ENCODE measurements at regions not wholly inside any gene's neighbourhood (a gene's known extent, or its start where the extent isn't known, plus 50 kb on each side); places are given as distances from the start of the nearest gene placed in this dataset.

DNA sequence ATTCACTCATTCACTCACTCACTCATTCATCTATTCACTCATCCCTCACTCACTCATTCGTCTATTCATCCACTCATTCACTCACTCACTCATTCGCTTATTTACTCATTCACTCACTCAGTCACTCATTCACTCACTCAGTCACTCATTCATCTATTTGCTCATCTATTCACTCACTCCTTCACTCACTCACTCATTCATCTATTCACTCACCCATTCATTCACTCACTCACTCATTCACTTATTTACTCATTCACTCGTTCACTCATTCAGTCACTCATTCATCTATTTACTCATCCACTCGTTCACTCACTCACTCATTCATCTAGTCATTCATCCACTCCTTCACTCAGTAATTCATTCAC is 128.2 kb downstream of the TTLL2 start:
- Histone ChIP-seq H2AFZ (ENCODE audit: insufficient read depth, low read depth, low read length, poor library complexity, severe bottlenecking) (no peak overlapping the region), H3K4me3 (replicated peaks in 1 of 3; ENCODE audit: low read depth in 2 of 3, low read length in 3 of 3) (no peak overlapping the region), H3K9ac (ENCODE audit: insufficient read depth, low read length, poor library complexity, severe bottlenecking) (no peak overlapping the region), H3K27me3 (ENCODE audit: control insufficient read depth in 2 of 2, insufficient read depth in 2 of 2, low read length in 2 of 2) (no peaks in the 10 kb centered on the region), H3K79me2 (ENCODE audit: insufficient read depth, low read length) (no peaks in the 10 kb centered on the region), H3K4me2 (replicated peaks; ENCODE audit: extremely low read depth, low read length, poor library complexity, severe bottlenecking) (no peak overlapping the region), H3K36me3 (replicated peaks in 1 of 2; ENCODE audit: control insufficient read depth in 1 of 2, insufficient read depth in 2 of 2, low read length in 2 of 2) (no peaks in the 10 kb centered on the region), H4K20me1 (ENCODE audit: insufficient read depth, low read length) (no peaks in the 10 kb centered on the region), H3K4me1 (ENCODE audit: control insufficient read depth in 1 of 2, insufficient read depth in 2 of 2, low read length in 2 of 2) (no peaks in the 10 kb centered on the region), H3K9me3 (replicated peaks in 1 of 2; ENCODE audit: control insufficient read depth in 1 of 2, insufficient read depth in 1 of 2, low read length in 2 of 2) (no peaks in the 10 kb centered on the region), H3K27ac (ENCODE audit: low read depth in 1 of 2, low read length in 2 of 2) (no peak overlapping the region)
- H3K27ac Mint-ChIP-seq = no peak overlapping the region
- TF ChIP-seq, protein P1, sequence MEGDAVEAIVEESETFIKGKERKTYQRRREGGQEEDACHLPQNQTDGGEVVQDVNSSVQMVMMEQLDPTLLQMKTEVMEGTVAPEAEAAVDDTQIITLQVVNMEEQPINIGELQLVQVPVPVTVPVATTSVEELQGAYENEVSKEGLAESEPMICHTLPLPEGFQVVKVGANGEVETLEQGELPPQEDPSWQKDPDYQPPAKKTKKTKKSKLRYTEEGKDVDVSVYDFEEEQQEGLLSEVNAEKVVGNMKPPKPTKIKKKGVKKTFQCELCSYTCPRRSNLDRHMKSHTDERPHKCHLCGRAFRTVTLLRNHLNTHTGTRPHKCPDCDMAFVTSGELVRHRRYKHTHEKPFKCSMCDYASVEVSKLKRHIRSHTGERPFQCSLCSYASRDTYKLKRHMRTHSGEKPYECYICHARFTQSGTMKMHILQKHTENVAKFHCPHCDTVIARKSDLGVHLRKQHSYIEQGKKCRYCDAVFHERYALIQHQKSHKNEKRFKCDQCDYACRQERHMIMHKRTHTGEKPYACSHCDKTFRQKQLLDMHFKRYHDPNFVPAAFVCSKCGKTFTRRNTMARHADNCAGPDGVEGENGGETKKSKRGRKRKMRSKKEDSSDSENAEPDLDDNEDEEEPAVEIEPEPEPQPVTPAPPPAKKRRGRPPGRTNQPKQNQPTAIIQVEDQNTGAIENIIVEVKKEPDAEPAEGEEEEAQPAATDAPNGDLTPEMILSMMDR (IDR thresholded peaks at IDR 0.05) = no peak
- H3K4me3 Mint-ChIP-seq = no peak overlapping the region
- DNase-seq = no peak
- H3K9me3 Mint-ChIP-seq = peaks cover 0 to 5% (median 0%) of the 10 kb centered on the region in 7 donors
- no peaks in the 10 kb centered on the region for H3K36me3 Mint-ChIP-seq
- no peaks in the 10 kb centered on the region for H3K4me1 Mint-ChIP-seq
- WGBS (ENCODE audit: insufficient coverage) = 86% methylated on average over 4 of the region's 4 CpGs
- H3K27me3 Mint-ChIP-seq (ENCODE audit: low read depth in 3 of 3) = no peaks in the 10 kb centered on the region
- intact Hi-C loops (cut with micrococcal nuclease) = no loop called here

DNA sequence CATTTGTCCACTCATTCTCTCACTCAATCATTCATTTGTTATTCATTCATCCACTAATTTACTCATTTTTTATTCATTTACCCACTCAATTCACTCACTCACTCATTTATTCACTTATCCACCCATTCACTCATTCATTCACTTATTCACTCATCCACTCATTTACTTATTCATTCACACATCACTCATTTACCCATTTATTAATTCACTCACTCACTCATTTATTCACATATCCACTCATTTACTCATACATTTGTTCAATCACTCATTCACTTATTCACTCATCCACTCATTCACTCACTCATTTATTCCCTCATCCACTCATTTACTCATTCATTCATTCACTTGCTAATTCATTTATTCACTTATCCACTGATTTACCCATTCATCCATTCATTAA is 129.1 kb downstream of the TTLL2 start:
- no peak overlapping the region for H3K4me3 ChIP-seq (replicated peaks in 1 of 3; ENCODE audit: low read depth in 2 of 3, low read length in 3 of 3)
- no peaks in the 10 kb centered on the region for H3K27me3 ChIP-seq (ENCODE audit: control insufficient read depth in 2 of 2, insufficient read depth in 2 of 2, low read length in 2 of 2)
- Mint-ChIP-seq H3K36me3 (no peaks in the 10 kb centered on the region), H3K4me1 (no peaks in the 10 kb centered on the region), H3K27me3 (ENCODE audit: low read depth in 3 of 3) (peaks cover 0 to 2% (median 0%) of the 10 kb centered on the region in 3 donors), H3K27ac (no peak overlapping the region), H3K4me3 (no peak overlapping the region), H3K9me3 (peaks cover 0 to 5% (median 0%) of the 10 kb centered on the region in 7 donors)
- H3K4me2 ChIP-seq (replicated peaks; ENCODE audit: extremely low read depth, low read length, poor library complexity, severe bottlenecking) = no peak overlapping the region
- no peak overlapping the region for H3K27ac ChIP-seq (ENCODE audit: low read depth in 1 of 2, low read length in 2 of 2)
- H3K9me3 ChIP-seq (replicated peaks in 1 of 2; ENCODE audit: control insufficient read depth in 1 of 2, insufficient read depth in 1 of 2, low read length in 2 of 2) = no peaks in the 10 kb centered on the region
- no peak overlapping the region for H3K9ac ChIP-seq (ENCODE audit: insufficient read depth, low read length, poor library complexity, severe bottlenecking)
- H2AFZ ChIP-seq (ENCODE audit: insufficient read depth, low read depth, low read length, poor library complexity, severe bottlenecking) = no peak overlapping the region
- no peak for DNase-seq
- intact Hi-C loops (cut with micrococcal nuclease) = no loop called here
- TF ChIP-seq, protein P1 (IDR thresholded peaks at IDR 0.05) = no peak
- H3K79me2 ChIP-seq (ENCODE audit: insufficient read depth, low read length) = no peaks in the 10 kb centered on the region
- H4K20me1 ChIP-seq (ENCODE audit: insufficient read depth, low read length) = no peaks in the 10 kb centered on the region
- no peaks in the 10 kb centered on the region for H3K36me3 ChIP-seq (replicated peaks in 1 of 2; ENCODE audit: control insufficient read depth in 1 of 2, insufficient read depth in 2 of 2, low read length in 2 of 2)
- H3K4me1 ChIP-seq (ENCODE audit: control insufficient read depth in 1 of 2, insufficient read depth in 2 of 2, low read length in 2 of 2) = no peaks in the 10 kb centered on the region

Measured in CD14-positive monocyte (primary cell).